CD4-positive, alpha-beta T cell (primary cell): ENCODE measurements at regions not wholly inside any gene's neighbourhood (a gene's known extent, or its start where the extent isn't known, plus 50 kb on each side); places are given as distances from the start of the nearest gene placed in this dataset.

ENCODE experiments used
- ATAC-seq: fragments of 200-7000 bp; cut with Tn5 transposase; one replicate; pipeline ENCODE4 v1.10.0; 2022; ENCODE audit warnings: mild to moderate bottlenecking; ENCODE audit not compliant: poor library complexity
- CTCF ChIA-PET: fragments of 350-600 bp; sonication (Branson Sonifier 250); formaldehyde crosslinking; loops from one replicate; lab custom pipeline; 2021; ENCODE audit warnings: antibody characterized with exemption, inconsistent platforms; lab: Charles Lee
- POLR2A ChIA-PET: fragments of 350-600 bp; sonication (Branson Sonifier 250); formaldehyde crosslinking; loops from one replicate; lab custom pipeline; 2021; ENCODE audit warnings: antibody characterized with exemption, inconsistent platforms; lab: Charles Lee
- DNase-seq, 14 experiments: peaks; one replicate each; pipeline ENCODE4 v3.0.0-alpha.2; 2013 to 2020; ENCODE audit warnings: mixed read lengths in 2 of 14
- H3K27ac ChIP-seq, 2 donors: one replicate each; pipeline versions ENCODE4 v1.5.1 to v1.7.0; 2013; ENCODE audit warnings: low read length in 2 of 2, low read depth in 1 of 2, mild to moderate bottlenecking in 1 of 2
- H3K27me3 ChIP-seq, 2 experiments: 1 replicate in 1 of 2; 2 replicates in 1 of 2; pipeline versions ENCODE4 v1.6.1 to v1.7.0; 2013; ENCODE audit warnings: low read length in 2 of 2, control low read depth in 1 of 2, mild to moderate bottlenecking in 1 of 2, moderate library complexity in 1 of 2; ENCODE audit not compliant: insufficient read depth in 2 of 2, control insufficient read depth in 1 of 2
- H3K36me3 ChIP-seq: one replicate; pipeline ENCODE4 v1.6.1; 2013; ENCODE audit warnings: low read length, control low read depth; ENCODE audit not compliant: insufficient read depth
- H3K4me1 ChIP-seq: one replicate; pipeline ENCODE4 v1.6.1; 2013; ENCODE audit warnings: low read length, control low read depth; ENCODE audit not compliant: insufficient read depth
- H3K4me3 ChIP-seq: one replicate; pipeline ENCODE4 v1.5.1; 2013; ENCODE audit warnings: mild to moderate bottlenecking, low read length, moderate library complexity
- H3K9me3 ChIP-seq, 2 experiments: 1 replicate in 1 of 2; 2 replicates in 1 of 2; pipeline versions ENCODE4 v1.6.1 to v1.7.0; 2013; ENCODE audit warnings: low read length in 2 of 2, mild to moderate bottlenecking in 2 of 2, control low read depth in 1 of 2, moderate library complexity in 1 of 2; ENCODE audit not compliant: control insufficient read depth in 1 of 2, insufficient read depth in 1 of 2
- H3K27ac Mint-ChIP-seq: one replicate; pipeline ENCODE4 v1.8.0; 2020; ENCODE audit warnings: mixed read lengths
- H3K27me3 Mint-ChIP-seq: one replicate; pipeline ENCODE4 v1.8.0; 2021; ENCODE audit warnings: mixed read lengths
- H3K36me3 Mint-ChIP-seq: one replicate; pipeline ENCODE4 v1.8.0; 2021; ENCODE audit warnings: low read depth, mixed read lengths
- H3K4me1 Mint-ChIP-seq: one replicate; pipeline ENCODE4 v1.8.0; 2021; ENCODE audit warnings: low read depth, mixed read lengths
- H3K4me3 Mint-ChIP-seq: one replicate; pipeline ENCODE4 v1.8.0; 2020; ENCODE audit warnings: mild to moderate bottlenecking, mixed read lengths
- H3K9me3 Mint-ChIP-seq: one replicate; pipeline ENCODE4 v1.8.0; 2020; ENCODE audit warnings: mixed read lengths
- CTCF ChIP-seq: fragments of 200-600 bp; IDR thresholded peaks from one replicate; pipeline ENCODE4 v1.8.0; 2022; ENCODE audit warnings: antibody characterized with exemption, mild to moderate bottlenecking
- intact Hi-C, 2 experiments: fragments of 100-400 bp; cut with DNase I in 1 of 2; cut with micrococcal nuclease in 1 of 2; formaldehyde crosslinking; loops; one replicate each; pipeline versions ENCODE4 v1.15.1 to v1.9.0; 2023 to 2025; cut with DNase I, micrococcal nuclease

- no peaks in the 10 kb centered on the region for H3K36me3 Mint-ChIP-seq
- intact Hi-C loops = no loop called here
- Histone ChIP-seq H3K27ac (no peak overlapping the region), H3K36me3 (no peaks in the 10 kb centered on the region), H3K4me1 (no peaks in the 10 kb centered on the region), H3K4me3 (no peak overlapping the region), H3K9me3 (no peaks in the 10 kb centered on the region), H3K27me3 (peaks cover 0 to 5% of the 10 kb centered on the region in 2 experiments)
- H3K9me3 Mint-ChIP-seq = peaks cover 3% of the 10 kb centered on the region
- TF ChIP-seq CTCF = no peak
- DNase-seq (no peak), ATAC-seq (no peak)
- peaks cover 37% of the 10 kb centered on the region for H3K27me3 Mint-ChIP-seq
- no peak overlapping the region for H3K27ac Mint-ChIP-seq
- no peak overlapping the region for H3K4me3 Mint-ChIP-seq
- CTCF ChIA-PET = no interaction called here
- POLR2A ChIA-PET = no interaction called here
- H3K4me1 Mint-ChIP-seq = no peaks in the 10 kb centered on the region
Observed at GRCh38 chr5:163595932-163596607, 90.7 kb downstream of the MAT2B start.

GRCh38 chr5:163596608-163597315 is 91.3 kb downstream of the MAT2B start:
- no peaks in the 10 kb centered on the region for H3K9me3 ChIP-seq
- H3K4me3 ChIP-seq = no peak overlapping the region
- Mint-ChIP-seq H3K4me3 (no peak overlapping the region), H3K27me3 (peaks cover 40% of the 10 kb centered on the region), H3K4me1 (no peaks in the 10 kb centered on the region), H3K9me3 (peaks cover 3% of the 10 kb centered on the region), H3K36me3 (no peaks in the 10 kb centered on the region), H3K27ac (no peak overlapping the region)
- no peak for ATAC-seq
- H3K4me1 ChIP-seq = no peaks in the 10 kb centered on the region
- DNase-seq = no peak
- H3K27ac ChIP-seq = no peak overlapping the region
- TF ChIP-seq CTCF = no peak
- POLR2A ChIA-PET = no interaction called here
- H3K36me3 ChIP-seq = no peaks in the 10 kb centered on the region
- CTCF ChIA-PET = no interaction called here
- intact Hi-C loops = no loop called here
- H3K27me3 ChIP-seq = peaks cover 3 to 5% of the 10 kb centered on the region in 2 experiments

GRCh38 chr5:163604013-163604412 is 98.6 kb downstream of the MAT2B start:
- CTCF ChIA-PET = no interaction called here
- H3K27ac Mint-ChIP-seq = no peak overlapping the region
- POLR2A ChIA-PET = no interaction called here

More at GRCh38 chr5:163604013-163604412, 98.6 kb downstream of the MAT2B start:
- Histone ChIP-seq H3K9me3 (peaks cover 0 to 3% of the 10 kb centered on the region in 2 experiments), H3K4me3 (no peak overlapping the region), H3K27ac (no peak overlapping the region), H3K36me3 (no peaks in the 10 kb centered on the region), H3K4me1 (no peaks in the 10 kb centered on the region), H3K27me3 (peaks cover 2 to 3% of the 10 kb centered on the region in 2 experiments)
- ATAC-seq (no peak), DNase-seq (no peak)
- Mint-ChIP-seq H3K4me1 (no peaks in the 10 kb centered on the region), H3K9me3 (no peaks in the 10 kb centered on the region), H3K27me3 (peaks cover 17% of the 10 kb centered on the region), H3K36me3 (no peaks in the 10 kb centered on the region), H3K4me3 (no peak overlapping the region)
- intact Hi-C loops = no loop called here
- no peak for TF ChIP-seq CTCF
